ENCODE measurements at regions not wholly inside any gene's neighbourhood (a gene's known extent, or its start where the extent isn't known, plus 50 kb on each side); places are given as distances from the start of the nearest gene placed in this dataset.

GRCh38 chr4:111921714-111922113 lies 223.5 kb upstream of the FAM241A start:
- H4K20me1 ChIP-seq (ENCODE audit: insufficient read depth, low read length): no peaks in the 10 kb centered on the region
- H3K27ac ChIP-seq (ENCODE audit: low read depth, low read length): no peak overlapping the region
- H3K4me3 ChIP-seq (ENCODE audit: insufficient read depth, low read length): no peak overlapping the region
- no peak for DNase-seq (ENCODE audit: insufficient read length, low spot score, missing footprints)
- H3K36me3 ChIP-seq (ENCODE audit: insufficient read depth, low read length): no peaks in the 10 kb centered on the region
- no peak overlapping the region for H3K4me2 ChIP-seq (ENCODE audit: insufficient read depth, low read length)
- H3K9me3 ChIP-seq (ENCODE audit: low read depth, low read length): no peaks in the 10 kb centered on the region
- H3K27me3 ChIP-seq (ENCODE audit: insufficient read depth, low read length): no peaks in the 10 kb centered on the region
- no peaks in the 10 kb centered on the region for H3K4me1 ChIP-seq (ENCODE audit: insufficient read depth, low read length)
- H2AFZ ChIP-seq (ENCODE audit: low read length): no peak overlapping the region
- no peak for TF ChIP-seq CTCF (IDR thresholded peaks at IDR 0.05; ENCODE audit: extremely low read depth, low read depth, low read length)
- H3K79me2 ChIP-seq (ENCODE audit: insufficient read depth, low read length): no peaks in the 10 kb centered on the region

- Histone ChIP-seq H3K36me3 (ENCODE audit: insufficient read depth, low read length) (no peaks in the 10 kb centered on the region), H3K27ac (ENCODE audit: low read depth, low read length) (no peak overlapping the region), H2AFZ (ENCODE audit: low read length) (no peak overlapping the region), H3K27me3 (ENCODE audit: insufficient read depth, low read length) (no peaks in the 10 kb centered on the region), H3K4me2 (ENCODE audit: insufficient read depth, low read length) (no peak overlapping the region), H3K79me2 (ENCODE audit: insufficient read depth, low read length) (no peaks in the 10 kb centered on the region), H3K4me3 (ENCODE audit: insufficient read depth, low read length) (no peak overlapping the region), H4K20me1 (ENCODE audit: insufficient read depth, low read length) (no peaks in the 10 kb centered on the region), H3K9me3 (ENCODE audit: low read depth, low read length) (no peaks in the 10 kb centered on the region), H3K4me1 (ENCODE audit: insufficient read depth, low read length) (no peaks in the 10 kb centered on the region)
- no peak for TF ChIP-seq CTCF (IDR thresholded peaks at IDR 0.05; ENCODE audit: extremely low read depth, low read depth, low read length)
- no peak for DNase-seq (ENCODE audit: insufficient read length, low spot score, missing footprints)
Observed at GRCh38 chr4:111923786-111924185, 221.5 kb upstream of the FAM241A start.

- no peak for TF ChIP-seq CTCF (IDR thresholded peaks at IDR 0.05; ENCODE audit: extremely low read depth, low read depth, low read length)
- H4K20me1 ChIP-seq (ENCODE audit: insufficient read depth, low read length): no peaks in the 10 kb centered on the region
- H3K27ac ChIP-seq (ENCODE audit: low read depth, low read length): no peak overlapping the region
- no peak overlapping the region for H3K4me3 ChIP-seq (ENCODE audit: insufficient read depth, low read length)
- no peak for DNase-seq (ENCODE audit: insufficient read length, low spot score, missing footprints)
- H2AFZ ChIP-seq (ENCODE audit: low read length): no peak overlapping the region
- no peaks in the 10 kb centered on the region for H3K4me1 ChIP-seq (ENCODE audit: insufficient read depth, low read length)
- H3K79me2 ChIP-seq (ENCODE audit: insufficient read depth, low read length): no peaks in the 10 kb centered on the region
- no peaks in the 10 kb centered on the region for H3K9me3 ChIP-seq (ENCODE audit: low read depth, low read length)
- no peaks in the 10 kb centered on the region for H3K36me3 ChIP-seq (ENCODE audit: insufficient read depth, low read length)
- H3K4me2 ChIP-seq (ENCODE audit: insufficient read depth, low read length): no peak overlapping the region
- no peaks in the 10 kb centered on the region for H3K27me3 ChIP-seq (ENCODE audit: insufficient read depth, low read length)
Observed at GRCh38 chr4:111924696-111925095, 220.6 kb upstream of the FAM241A start.

GRCh38 chr4:111930659-111931058 lies 214.6 kb upstream of the FAM241A start:
- Histone ChIP-seq H3K4me3 (ENCODE audit: insufficient read depth, low read length) (no peak overlapping the region), H3K4me1 (ENCODE audit: insufficient read depth, low read length) (no peaks in the 10 kb centered on the region), H3K9me3 (ENCODE audit: low read depth, low read length) (no peaks in the 10 kb centered on the region), H3K36me3 (ENCODE audit: insufficient read depth, low read length) (no peaks in the 10 kb centered on the region), H3K4me2 (ENCODE audit: insufficient read depth, low read length) (no peak overlapping the region), H3K79me2 (ENCODE audit: insufficient read depth, low read length) (no peaks in the 10 kb centered on the region), H4K20me1 (ENCODE audit: insufficient read depth, low read length) (no peaks in the 10 kb centered on the region), H3K27me3 (ENCODE audit: insufficient read depth, low read length) (no peaks in the 10 kb centered on the region), H2AFZ (ENCODE audit: low read length) (no peak overlapping the region), H3K27ac (ENCODE audit: low read depth, low read length) (no peak overlapping the region)
- no peak for DNase-seq (ENCODE audit: insufficient read length, low spot score, missing footprints)
- no peak for TF ChIP-seq CTCF (IDR thresholded peaks at IDR 0.05; ENCODE audit: extremely low read depth, low read depth, low read length)

Data from osteoblast (primary cell).